Body of pancreas (tissue), 4 donors: ENCODE measurements at regions not wholly inside any gene's neighbourhood (a gene's known extent, or its start where the extent isn't known, plus 50 kb on each side); places are given as distances from the start of the nearest gene placed in this dataset.

Experiments used
- CTCF ChIP-seq, 7 experiments: fragments of 450-650 bp in 4 of 7; fragments of 200-600 bp in 3 of 7; sonication (generic) in 3 of 7; IDR thresholded peaks; one replicate each; pipeline ENCODE4 v1.5.1; 2016 to 2019; ENCODE audit warnings: antibody characterized with exemption in 7 of 7
- POLR2A ChIP-seq, 3 donors: fragments of 450-650 bp; IDR thresholded peaks; one replicate each; pipeline ENCODE4 v1.6.1; 2016; ENCODE audit warnings: antibody characterized with exemption in 3 of 3, mild to moderate bottlenecking in 2 of 3

- TF ChIP-seq CTCF (IDR thresholded peaks at IDR 0.05) (no peak), POLR2A (IDR thresholded peaks at IDR 0.05) (no peak)
Observed at GRCh38 chr3:18586076-18586475, 160.9 kb upstream of the SATB1 start.
